GM21737 (cell line): ENCODE measurements at regions not wholly inside any gene's neighbourhood (a gene's known extent, or its start where the extent isn't known, plus 50 kb on each side); places are given as distances from the start of the nearest gene placed in this dataset.
"Not testable (repeated sequence)": the region's sequence is repeated elsewhere in the genome, so short reads cannot be mapped to it uniquely, and the experiment has no call there.

Experiments
- ATAC-seq: cut with Tn5 transposase; IDR thresholded peaks from one replicate; pipeline ENCODE4 v1.9.1; 2021; ENCODE audit warnings: mild to moderate bottlenecking, moderate library complexity; ENCODE audit not compliant: unreplicated experiment

DNA sequence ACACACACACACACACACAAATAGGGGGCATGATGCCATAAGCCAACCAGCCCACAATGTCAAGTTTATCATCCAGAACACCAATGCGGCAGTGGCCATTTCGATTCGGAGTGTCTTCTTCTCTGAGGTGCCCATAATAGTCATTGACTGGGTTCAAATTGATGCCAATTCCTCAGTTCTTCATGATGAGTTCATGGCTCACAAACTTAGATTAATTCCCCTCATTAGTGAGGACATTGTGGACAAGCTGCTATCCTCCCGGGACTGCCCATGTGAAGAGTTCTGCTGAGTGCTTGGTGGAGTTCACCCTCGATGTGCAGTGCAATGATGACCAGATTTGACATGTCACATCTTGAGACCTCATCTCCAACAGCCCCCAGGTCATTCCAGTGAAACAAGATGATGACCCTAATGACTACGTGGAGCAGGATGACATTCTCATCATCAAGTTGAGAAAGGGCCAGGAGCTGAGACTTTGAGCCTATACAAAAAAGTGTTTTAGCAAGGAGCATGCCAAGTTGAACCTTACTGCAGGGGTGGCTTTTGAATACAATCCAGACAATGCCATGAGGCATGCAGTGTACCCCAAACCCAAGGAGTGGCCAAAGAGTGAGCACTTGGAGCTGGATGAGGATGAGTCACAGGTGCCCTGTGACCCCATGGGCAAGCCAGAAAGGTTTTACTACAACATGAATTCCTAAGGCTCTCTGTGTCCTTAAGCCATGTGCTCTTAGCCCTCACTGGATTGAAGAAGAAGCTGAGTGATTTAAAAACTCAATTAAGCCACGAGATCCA is 211.6 kb upstream of the SAMSN1 start:
- ATAC-seq, result no peak

DNA sequence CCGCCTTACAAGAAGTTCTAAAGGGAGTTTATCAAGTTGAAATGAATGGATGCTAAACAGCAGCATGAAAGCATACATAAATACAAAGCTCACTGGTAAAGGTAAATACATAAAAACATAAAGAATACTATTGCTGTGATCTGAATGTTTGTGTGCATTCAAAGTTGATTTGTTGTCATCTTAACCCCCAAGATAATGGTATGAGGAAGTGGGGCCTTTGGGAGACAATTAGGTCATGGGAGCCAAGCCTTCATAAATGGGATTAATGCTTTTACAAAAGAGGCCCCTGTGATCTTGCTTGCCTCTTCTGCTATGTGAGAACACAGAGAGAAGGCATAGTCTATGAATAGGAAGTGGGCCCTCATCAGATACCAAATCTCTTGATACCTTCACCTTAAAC is 209.0 kb upstream of the SAMSN1 start:
- no peak for ATAC-seq

DNA sequence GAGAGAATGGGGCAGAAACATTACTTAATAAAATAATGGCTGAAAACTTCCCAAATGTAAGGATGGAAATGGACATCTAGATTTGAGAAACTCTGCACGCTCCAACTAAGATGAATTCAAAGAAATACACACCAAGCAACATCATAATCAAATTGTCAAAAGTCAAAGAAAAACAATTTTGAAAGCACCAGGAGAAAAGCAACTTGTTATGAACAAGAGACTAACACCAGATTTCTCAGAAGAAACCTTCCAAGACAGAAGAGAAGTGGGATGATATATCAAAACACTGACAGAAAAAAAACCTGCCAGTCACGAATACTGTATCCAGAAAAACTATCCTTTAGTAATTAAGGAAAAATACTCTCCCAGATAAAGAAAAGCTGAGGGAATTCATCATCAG is 208.6 kb upstream of the SAMSN1 start:
- ATAC-seq, result no peak

DNA sequence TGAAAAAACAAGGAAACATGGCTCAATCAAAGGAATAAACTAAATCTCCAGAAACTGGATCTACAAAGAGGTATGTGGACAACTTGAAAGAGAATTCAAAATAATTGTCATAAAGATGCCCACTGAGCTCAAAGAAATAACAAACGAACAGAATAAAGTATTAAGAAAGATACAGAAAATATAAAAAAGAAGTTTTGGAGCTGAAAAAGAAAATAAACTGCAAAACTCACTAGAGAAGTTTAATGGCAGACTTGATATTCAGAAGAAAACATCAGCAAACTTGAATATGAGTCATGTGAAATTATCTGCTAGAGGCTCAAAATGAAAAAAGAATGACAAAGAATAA is 208.1 kb upstream of the SAMSN1 start:
- ATAC-seq, result no peak

DNA sequence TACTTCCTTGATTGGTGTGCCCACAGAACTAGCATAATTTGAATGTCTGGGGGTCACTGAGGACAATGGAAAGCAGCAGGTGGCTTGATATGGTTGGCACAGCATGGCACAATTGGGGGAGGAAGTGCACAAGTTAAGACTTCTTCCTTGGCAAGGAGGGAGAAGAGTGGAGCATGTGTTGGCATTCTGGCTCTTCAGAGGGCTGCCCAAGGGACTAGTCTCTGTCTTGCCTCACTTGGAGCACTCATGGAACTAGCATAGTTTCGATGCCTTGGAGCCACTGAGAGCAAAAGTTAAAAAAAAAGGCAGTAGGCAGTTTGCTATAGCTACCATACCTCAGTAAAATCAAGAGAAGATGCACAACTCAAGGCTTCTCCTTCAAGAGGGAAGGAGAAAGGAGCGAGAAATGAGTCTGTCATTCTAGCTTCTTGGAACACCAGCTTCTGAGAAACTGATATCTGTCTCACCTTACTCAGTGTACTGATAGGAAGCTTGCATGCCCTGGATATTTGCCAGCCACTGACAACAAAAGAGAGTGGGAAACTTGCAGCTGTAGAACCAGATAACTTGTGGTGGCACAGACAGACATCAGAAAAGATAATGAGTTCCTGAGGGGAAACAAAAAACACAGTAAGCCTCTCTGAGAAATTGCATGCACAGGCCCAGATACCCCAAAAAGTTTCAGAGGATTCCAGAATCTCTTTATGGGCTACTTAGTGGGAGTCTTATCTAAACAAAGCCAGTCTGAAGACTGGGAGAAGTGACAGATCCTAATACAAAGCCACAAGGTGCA is 207.5 kb upstream of the SAMSN1 start:
- ATAC-seq, result no peak

DNA sequence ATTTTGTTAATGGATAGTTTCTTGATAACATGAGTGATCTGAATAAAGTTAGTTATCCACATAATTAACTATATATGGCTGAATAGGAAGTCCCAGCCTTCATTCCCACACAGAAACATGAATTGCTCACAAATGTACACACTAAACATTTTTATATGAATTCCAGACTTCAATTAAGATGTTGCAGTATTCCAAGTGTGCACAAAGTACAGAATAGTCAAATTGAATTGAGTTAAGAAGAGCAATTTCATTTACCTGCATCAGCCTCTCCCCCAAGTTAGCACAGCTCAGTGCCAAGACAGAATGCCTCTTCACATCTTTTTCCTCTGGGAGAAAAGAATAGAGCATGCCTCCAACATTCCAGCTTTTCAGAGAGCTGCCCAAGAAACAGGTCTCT is 207.0 kb upstream of the SAMSN1 start:
- ATAC-seq, result no peak

DNA sequence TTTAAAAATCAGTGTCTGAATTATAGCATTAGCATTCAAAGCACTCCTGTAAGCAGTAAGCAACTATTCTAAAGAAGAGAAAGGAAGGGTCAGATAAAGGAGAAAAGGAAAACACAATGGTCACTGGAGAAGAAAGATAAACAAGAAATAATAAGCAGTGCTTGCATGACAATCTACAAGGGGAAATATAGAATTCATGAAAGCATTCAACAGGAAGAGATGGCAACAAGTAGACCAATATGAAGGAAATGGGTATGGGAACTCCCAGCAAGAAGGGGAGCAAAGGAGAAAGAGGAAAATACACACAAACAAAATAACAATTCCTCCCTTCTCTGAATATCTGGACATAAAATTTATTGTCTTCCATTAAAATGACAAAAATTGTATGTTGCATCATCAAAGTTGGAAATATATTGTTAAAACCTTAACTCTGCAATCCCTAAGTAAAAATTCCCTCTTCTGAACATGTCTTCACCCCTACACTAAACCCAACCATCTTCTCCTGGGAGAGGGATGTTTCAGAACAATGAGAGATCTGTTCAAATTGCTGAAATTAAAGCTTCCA is 206.3 kb upstream of the SAMSN1 start:
- no peak for ATAC-seq

DNA sequence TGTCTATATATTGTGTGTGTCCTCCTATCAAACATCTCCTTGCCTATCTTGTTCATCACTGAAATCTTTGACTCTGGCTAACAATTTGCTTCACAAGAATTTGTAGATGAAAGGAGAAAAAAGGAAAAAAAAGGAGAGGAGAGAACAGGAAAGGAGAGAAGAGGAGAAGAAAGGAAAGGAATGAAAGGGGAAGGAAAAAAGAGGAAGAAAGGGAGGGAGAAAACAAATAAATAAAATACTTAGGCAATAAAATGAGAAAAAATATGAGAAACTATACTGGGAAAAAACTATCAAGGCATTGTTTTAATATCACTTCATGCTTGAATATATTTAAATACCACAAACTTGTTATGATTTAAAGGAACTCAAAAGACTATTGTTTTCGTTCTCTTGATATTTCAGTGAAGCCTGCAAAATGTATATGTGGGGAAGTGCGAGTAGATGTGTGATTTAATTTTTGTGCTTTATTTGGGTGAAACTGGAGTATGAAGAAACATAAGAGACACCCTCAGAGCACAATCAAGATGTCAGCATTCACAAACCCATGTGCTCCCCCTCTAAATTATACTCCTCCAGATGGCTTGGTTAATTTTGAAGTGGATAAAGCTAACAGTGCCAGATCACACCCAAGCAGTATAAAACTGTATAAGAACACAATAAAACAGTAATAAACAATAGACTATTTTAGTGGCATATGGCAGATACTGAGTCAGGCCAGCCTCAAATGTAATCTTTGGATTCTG is 205.7 kb upstream of the SAMSN1 start:
- ATAC-seq, result no peak

DNA sequence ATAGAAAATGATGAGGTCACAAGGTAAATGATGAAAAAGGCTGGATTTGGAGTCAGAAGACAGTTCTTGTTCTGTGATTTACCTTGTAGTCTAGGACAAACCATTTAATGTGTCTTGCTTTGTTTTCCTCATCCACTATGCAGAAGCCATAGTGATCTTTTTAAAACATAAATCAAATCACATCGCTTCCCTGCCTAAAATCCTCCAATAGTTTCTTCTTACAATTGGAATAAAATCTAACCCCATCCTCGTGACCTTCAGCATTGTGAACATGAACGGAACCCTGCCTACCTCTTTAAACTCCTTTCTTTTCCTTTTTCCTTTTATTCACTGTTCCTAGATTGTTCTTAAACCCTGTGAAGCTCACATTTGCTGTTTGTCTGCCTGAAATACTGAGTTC is 204.9 kb upstream of the SAMSN1 start:
- no peak for ATAC-seq

DNA sequence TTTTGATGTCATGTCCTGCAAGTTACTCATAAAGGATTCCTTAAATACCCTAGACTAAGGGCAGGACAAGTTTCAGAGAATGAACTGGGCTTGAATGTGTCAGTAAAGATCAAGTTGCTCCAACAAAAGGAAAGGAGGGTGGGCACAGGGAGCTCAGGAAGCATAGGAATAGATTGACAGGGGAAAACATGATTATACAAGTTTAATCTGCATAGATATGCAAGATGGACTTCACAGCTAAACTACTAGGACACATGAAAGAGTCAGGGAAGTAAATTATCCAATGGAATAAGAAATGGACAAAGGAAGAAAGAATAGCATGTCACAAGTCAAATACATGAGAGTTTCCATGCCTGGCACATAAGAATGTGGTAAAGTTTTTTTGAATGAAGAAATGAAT is 203.9 kb upstream of the SAMSN1 start:
- ATAC-seq, result no peak

DNA sequence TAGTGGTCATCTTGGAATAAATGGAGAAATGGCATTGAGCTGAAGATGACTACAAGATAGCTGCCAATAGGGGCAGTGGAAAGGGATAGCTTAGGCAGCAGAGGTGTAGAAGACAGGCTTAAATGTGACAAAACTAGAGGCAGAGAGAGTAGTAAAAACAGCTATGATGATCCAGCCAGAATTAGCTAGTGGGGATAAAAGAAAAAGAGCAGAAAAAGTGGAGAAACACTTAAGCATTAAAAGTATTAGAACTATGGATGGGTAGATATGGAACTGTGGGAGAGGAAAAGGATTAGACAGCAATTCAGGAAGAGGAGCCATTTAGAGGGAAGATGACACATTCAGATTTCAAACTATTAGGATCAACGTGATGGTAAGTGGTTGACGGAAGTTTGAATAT is 202.5 kb upstream of the SAMSN1 start:
- no peak for ATAC-seq

DNA sequence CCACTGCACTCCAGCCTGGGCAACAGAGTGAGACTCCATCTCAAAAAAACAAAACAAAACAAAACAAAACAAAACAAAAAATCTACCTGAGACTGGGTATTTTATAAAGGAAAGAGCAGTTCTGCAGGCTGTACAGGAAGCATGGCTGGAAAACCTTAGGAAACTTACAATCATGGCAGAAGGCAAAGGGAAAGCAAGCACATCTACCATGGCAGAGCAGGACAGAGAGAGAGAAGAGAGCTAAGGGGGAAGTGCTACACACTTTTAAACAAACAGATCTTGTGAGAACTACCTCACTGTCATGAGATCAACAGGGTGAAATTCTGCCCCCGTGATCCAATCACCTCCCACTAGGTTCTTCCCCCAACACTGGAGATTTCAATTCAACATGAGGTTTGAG is 198.3 kb upstream of the SAMSN1 start:
- no peak for ATAC-seq

DNA sequence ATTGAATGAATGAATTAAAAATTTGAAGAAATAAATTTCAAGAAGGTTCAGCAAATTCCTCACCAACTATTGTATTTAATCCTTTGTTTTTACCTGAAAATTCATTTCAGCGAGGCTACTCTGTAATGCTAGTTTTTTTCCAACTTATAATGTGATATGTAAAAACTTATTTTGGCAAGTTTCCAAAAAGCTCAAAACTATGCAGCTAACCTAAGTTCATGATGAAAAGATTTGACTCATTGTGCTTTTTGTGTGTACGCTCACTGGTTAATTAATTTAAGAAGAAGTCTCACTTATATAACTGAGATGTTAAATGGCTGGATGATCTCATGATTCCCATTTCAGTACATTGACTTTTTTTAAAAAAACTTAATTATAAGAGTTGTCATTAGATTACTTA is 196.0 kb upstream of the SAMSN1 start:
- no peak for ATAC-seq

DNA sequence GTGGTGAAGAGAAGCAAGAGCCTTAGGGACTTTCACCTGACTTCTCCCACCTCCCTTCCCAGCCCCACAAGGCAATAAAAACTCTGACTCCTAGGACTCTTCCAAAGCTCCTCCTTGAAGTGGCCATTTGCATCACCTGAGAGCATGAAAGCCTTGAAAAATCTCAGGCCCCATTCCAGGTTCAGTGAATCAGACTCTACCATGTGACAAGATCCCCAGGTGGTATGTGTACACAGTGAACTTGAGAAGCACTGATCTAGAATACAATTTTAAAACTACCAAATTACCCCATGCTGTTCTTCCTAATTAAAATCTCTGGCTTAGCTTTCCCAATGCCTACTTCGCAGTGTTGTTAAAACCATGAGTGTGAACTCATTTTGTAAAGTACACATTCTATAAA is 195.1 kb upstream of the SAMSN1 start:
- no peak for ATAC-seq

DNA sequence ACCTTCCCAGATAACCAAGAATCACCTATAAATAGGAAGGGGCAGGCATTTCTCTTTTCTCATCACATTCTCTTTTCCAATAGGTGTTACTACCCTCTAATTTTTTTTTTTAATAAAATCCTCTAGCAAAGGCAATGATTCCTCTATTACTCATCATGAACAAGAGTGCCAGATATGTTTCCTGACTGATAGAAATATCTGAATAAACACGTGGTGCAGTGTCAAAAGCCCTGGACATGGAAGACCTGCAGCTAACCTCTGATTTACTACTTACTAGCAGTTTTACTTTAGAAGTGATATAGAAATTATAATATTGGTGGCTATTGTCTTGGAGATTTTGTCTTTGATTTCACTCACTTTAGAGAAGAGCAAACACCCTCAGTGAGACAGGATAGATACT is 194.6 kb upstream of the SAMSN1 start:
- no peak for ATAC-seq

DNA sequence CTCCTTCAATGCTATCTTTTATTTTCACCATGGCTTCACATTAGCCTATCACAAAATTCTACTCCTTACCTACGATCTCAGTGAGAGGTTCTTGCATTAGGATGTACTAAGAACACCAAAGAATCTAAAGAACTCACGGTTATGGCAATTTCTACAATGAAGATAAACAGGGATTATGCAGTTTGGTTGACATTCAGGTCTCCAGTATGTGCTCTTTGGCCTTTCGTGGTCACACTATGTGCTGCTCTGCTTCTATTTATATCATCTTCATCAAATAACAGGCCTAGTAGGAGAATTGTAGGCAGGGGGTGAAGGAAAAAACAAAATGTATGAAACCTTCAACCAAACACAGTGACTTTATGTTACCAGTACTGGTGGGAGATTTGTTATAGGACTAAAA is 194.0 kb upstream of the SAMSN1 start:
- no peak for ATAC-seq

DNA sequence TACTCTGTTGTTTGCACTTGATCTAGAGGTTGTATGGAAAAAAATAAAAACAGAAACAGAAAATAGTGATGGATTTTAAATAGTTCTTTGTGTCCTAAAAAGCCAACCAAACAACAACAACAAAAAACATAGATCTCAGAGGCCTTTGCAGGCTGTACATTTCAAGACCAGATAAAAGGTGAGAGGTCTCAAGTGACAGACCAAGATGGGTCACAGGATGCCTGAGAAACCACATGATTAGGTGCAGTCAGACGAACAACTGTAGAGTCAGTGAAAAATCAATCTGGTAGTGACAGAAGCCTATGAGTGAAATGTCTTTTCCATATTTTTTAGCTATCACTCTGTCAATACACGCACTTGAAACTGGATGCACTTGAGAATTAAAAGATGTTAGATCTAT is 193.5 kb upstream of the SAMSN1 start:
- no peak for ATAC-seq

DNA sequence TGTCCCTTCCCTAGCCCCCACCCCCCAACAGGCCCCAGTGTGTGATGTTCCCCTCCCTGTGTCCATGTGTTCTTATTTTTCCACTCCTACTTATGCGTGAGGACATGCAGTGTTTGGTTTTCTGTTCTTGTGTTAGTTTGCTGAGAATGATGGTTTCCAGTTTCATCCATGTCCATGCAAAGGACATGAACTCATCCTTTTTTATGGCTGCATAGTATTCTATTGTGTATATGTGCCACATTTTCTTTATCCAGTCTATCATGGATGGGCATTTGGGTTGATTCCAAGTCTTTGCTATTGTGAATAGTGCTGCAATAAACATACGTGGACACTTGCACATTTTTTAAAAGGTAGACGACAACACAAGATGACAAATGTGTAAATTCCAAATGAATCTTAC is 192.5 kb upstream of the SAMSN1 start:
- not testable (repeated sequence) for ATAC-seq

DNA sequence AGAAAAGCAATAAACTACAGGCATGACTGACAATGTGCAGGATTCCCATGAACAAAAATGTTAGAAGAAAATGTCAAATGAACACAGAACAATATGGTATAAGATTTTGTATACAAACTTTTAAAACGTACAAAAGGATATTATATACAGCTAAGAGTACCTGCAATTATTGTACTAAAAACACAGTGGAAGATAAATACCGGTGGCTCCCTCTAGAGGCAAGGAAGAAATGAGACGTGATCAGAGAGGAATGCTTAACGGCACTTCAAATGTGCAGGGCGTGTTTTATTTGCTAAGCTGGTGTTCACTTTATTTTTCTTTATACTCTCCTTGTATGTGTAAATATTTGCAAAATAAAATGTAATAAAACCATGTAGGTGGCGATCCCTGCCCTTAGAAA is 191.8 kb upstream of the SAMSN1 start:
- no peak for ATAC-seq

DNA sequence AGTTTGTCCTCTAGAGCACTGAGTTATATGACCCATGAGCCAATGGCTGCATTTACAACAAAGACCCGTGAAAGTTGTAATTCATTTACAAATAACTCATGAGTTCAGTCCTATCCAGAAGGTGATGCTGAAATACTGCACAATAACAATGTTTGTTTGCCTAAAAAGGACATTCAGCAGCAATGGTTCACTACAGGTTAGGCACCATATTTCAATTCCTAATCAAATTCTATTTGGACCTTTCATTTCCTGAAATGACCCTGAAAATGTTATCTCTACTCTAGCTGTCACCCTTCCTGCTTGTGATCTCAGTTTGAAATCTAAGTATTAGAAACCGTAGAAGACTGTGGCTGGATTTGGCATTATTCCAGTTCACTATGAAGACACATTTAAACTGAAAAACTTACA is 191.2 kb upstream of the SAMSN1 start:
- no peak for ATAC-seq

DNA sequence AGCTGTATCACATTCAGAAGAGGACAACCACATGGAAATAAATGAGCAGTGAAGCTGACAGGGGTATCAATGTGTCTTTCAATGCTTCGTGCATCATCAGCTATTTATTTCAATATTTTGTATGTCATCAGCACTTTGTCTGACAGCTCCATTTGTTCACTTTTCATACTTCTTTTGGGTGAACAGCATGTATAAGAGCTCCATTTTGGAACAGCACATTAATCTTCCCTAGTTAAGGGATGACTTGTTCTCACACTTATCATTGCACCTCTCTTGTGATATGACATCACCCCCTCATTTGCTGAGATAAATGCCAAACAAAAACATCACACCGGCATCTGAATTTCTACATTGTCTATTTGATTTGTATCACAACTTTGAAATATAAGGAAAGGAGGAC is 190.6 kb upstream of the SAMSN1 start:
- no peak for ATAC-seq

DNA sequence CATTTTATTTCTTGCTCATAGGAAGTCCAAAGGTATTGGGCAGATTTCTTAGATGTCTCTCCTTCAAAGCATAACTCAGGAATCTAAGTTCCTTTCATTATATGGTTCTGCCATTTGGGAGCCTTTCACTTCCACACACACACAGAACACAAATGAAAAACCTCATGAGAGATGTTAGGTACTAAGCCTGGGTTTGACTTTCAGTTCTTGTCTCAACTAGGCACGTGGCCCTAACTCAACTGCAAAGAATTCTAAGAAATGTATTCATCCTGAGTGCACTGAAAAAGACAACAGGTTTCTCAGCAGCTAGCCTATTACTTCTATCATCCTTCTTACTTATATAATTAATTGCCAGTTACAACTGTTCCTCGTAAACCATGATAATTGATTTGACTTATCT is 190.0 kb upstream of the SAMSN1 start:
- peak; percentile 64 for ATAC-seq
